Heart right ventricle (tissue), 16 donors: ENCODE measurements at regions not wholly inside any gene's neighbourhood (a gene's known extent, or its start where the extent isn't known, plus 50 kb on each side); places are given as distances from the start of the nearest gene placed in this dataset.
"Not testable (repeated sequence)": the region's sequence is repeated elsewhere in the genome, so short reads cannot be mapped to it uniquely, and the experiment has no call there.

ENCODE experiments used
- ATAC-seq, 8 donors: fragments of 200-7000 bp; cut with Tn5 transposase; one replicate each; pipeline ENCODE4 v1.9.1; 2020; ENCODE audit warnings: mild to moderate bottlenecking in 8 of 8, moderate library complexity in 8 of 8, moderate number of reproducible peaks in 1 of 8
- DNase-seq, 2 donors: peaks; one replicate each; pipeline ENCODE4 v3.0.0-alpha.2; 2020
- H3K27ac ChIP-seq, 10 donors: fragments of 200-600 bp; sonication (generic) in 2 of 10; one replicate each; pipeline versions ENCODE4 v1.5.0 to v1.8.0; 2020 to 2022; ENCODE audit warnings: mild to moderate bottlenecking in 3 of 10
- H3K27me3 ChIP-seq, 7 donors: fragments of 200-600 bp; one replicate each; pipeline ENCODE4 v1.8.0; 2021 to 2022; ENCODE audit warnings: mild to moderate bottlenecking in 2 of 7
- H3K36me3 ChIP-seq, 9 donors: fragments of 200-600 bp; sonication (generic) in 1 of 9; one replicate each; pipeline versions ENCODE4 v1.5.0 to v1.8.0; 2020 to 2022; ENCODE audit warnings: mild to moderate bottlenecking in 2 of 9
- H3K4me1 ChIP-seq, 9 donors: fragments of 200-600 bp; sonication (generic) in 1 of 9; one replicate each; pipeline versions ENCODE4 v1.5.0 to v1.8.0; 2020 to 2022; ENCODE audit warnings: mild to moderate bottlenecking in 4 of 9
- H3K4me3 ChIP-seq, 10 donors: fragments of 200-600 bp; sonication (generic) in 2 of 10; one replicate each; pipeline versions ENCODE4 v1.5.0 to v1.8.0; 2020 to 2022; ENCODE audit warnings: mild to moderate bottlenecking in 7 of 10, moderate library complexity in 2 of 10
- H3K9me3 ChIP-seq, 11 donors: fragments of 200-600 bp in 10 of 11; sonication (generic) in 2 of 11; one replicate each; pipeline versions ENCODE4 v1.5.0 to v1.8.0; 2013 to 2022; ENCODE audit warnings: mild to moderate bottlenecking in 2 of 11, control low read depth in 1 of 11, moderate library complexity in 1 of 11
- WGBS, 2 donors: extraction: QIAGEN DNeasy Blood & Tissue Kit; methylation state at CpG; one replicate each; pipeline ENCODE4 v1.1.7; 2013; ENCODE audit warnings: inconsistent platforms in 1 of 2; 5-methylcytosine and 5-hydroxymethylcytosine counted together
- intact Hi-C, 10 donors: fragments of 100-400 bp; cut with DNase I; formaldehyde crosslinking; loops; one replicate each; pipeline versions ENCODE4 v1.11.1 to v1.14.2; 2022
- TF ChIP-seq, protein P1 (sequence below), 9 donors: fragments of 200-600 bp; sonication (generic) in 2 of 9; IDR thresholded peaks; one replicate each; pipeline versions ENCODE4 v1.5.0 to v1.8.0; 2021 to 2022; ENCODE audit warnings: antibody characterized with exemption in 9 of 9, mild to moderate bottlenecking in 5 of 9, moderate library complexity in 1 of 9
- donor health status: Arrhythmogenic right ventricular cardiomyopathy.
- donor health status: ischemic (EF 13 %, LVEDD 7.1; RV severe dilation, severe dysfunction).
- donor health status: healthy with polysubstance abuse.
- donor health status: DM: no; HTN: yes; CAD: no.
- donor health status: DM: no; HTN: no; CAD: no.
- donor health status: ischemic (EF 25% LVEDD 6.9; RV normal size, moderate dysfunction).
- donor health status: ischemic (EF 25% LVEDD 5.7; RV mildly dilated, moderate dysfunction).
- donor health status: healthy.
- donor health status: DM: yes; HTN: yes; CAD: no.
- donor health status: Ischemic cardiomyopathy.
- donor health status: ischemic (EF 35%, LVEDD 5.7; RV mildly dilated, moderate dysfunction).
- donor health status: nonischemic (EF 11% LVEDD 7.7; RV severe dilation, severe dysfunction).
- donor health status: DM: yes; HTN: yes; CAD: no.
- donor health status: PGD.
- donor health status: ischemic (EF 29% LVEDD 5.4; RV normal size, mild dysfunction).
- donor health status: nonischemic (EF 23%, LVEDD 6.1; RV moderate dilation, normal function).

DNA sequence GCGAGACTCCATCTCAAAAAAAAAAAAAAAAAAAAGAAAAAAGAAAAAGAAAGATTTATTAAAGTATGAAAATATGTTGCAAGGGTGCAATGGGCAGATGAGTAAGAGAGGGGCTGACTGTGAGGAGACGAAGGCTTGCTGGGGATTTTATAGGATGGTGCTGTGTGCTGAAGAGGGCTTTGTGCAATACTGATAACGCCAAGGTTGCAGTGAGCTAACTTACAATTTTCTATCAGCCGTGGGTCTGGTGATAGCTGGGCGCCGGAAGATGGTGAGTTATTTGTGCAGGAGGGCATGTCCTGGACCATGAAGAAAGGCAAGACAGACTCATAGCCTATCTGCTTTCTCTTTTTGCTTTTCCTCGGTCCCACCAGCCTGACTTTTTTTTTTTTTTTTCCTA, 281.1 kb downstream of the MAP2K6 start:
- Histone ChIP-seq H3K27ac (no peak overlapping the region), H3K27me3 (no peaks in the 10 kb centered on the region)

DNA sequence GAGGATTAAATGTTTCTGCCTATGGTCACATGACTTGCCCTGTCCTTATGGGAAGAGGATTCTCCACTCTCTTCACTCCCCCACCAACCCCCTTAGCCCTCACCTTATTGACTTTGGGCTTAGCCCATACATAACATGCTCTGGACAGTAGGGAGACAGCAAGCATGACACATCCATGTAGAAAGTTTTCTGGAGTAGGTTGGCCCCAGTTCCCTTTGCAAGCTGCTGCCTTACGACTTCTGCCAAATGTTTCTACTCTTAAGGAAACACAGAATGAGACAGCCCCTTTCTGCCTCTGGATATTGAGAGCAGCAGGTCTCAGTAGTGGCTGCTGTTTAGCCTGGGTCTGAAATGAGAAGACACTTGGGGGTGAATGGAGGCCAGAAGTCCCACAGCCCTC, 282.2 kb downstream of the MAP2K6 start:
- H3K4me1 ChIP-seq: peaks cover 0 to 12% (median 2%) of the 10 kb centered on the region in 9 donors
- DNase-seq (no peak), ATAC-seq (peak in 5 of 8 donors; percentile 19 to 67 (median 47))
- no peak overlapping the region for H3K4me3 ChIP-seq
- WGBS, 2 donors: 28 to 32% methylated on average over 1 of the region's 1 CpG
- H3K27ac ChIP-seq: no peak overlapping the region
- no peaks in the 10 kb centered on the region for H3K27me3 ChIP-seq
- TF ChIP-seq, protein P1, sequence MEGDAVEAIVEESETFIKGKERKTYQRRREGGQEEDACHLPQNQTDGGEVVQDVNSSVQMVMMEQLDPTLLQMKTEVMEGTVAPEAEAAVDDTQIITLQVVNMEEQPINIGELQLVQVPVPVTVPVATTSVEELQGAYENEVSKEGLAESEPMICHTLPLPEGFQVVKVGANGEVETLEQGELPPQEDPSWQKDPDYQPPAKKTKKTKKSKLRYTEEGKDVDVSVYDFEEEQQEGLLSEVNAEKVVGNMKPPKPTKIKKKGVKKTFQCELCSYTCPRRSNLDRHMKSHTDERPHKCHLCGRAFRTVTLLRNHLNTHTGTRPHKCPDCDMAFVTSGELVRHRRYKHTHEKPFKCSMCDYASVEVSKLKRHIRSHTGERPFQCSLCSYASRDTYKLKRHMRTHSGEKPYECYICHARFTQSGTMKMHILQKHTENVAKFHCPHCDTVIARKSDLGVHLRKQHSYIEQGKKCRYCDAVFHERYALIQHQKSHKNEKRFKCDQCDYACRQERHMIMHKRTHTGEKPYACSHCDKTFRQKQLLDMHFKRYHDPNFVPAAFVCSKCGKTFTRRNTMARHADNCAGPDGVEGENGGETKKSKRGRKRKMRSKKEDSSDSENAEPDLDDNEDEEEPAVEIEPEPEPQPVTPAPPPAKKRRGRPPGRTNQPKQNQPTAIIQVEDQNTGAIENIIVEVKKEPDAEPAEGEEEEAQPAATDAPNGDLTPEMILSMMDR (IDR thresholded peaks at IDR 0.05): no peak
- intact Hi-C loops: loop anchor here in 1 of 10 donors (10.0 kb wide), 1 partner anchor 62 kb away; no protein-coding TSS in a partner anchor
- peaks cover 0 to 26% (median 6%) of the 10 kb centered on the region in 11 donors for H3K9me3 ChIP-seq
- no peaks in the 10 kb centered on the region for H3K36me3 ChIP-seq

More for the DNA sequence above, 281.1 kb downstream of the MAP2K6 start:
- Histone ChIP-seq H3K4me3 (no peak overlapping the region), H3K9me3 (peaks cover 0 to 26% (median 6%) of the 10 kb centered on the region in 11 donors), H3K36me3 (no peaks in the 10 kb centered on the region), H3K4me1 (peaks cover 0 to 12% (median 2%) of the 10 kb centered on the region in 9 donors)
- ATAC-seq: no peak
- DNase-seq: no peak
- TF ChIP-seq, protein P1 (IDR thresholded peaks at IDR 0.05): no peak
- 88 to 96% methylated on average over 6 to 7 of the region's 7 CpGs for WGBS, 2 donors
- intact Hi-C loops: loop anchor here in 1 of 10 donors (10.0 kb wide), 1 partner anchor 61 kb away; no protein-coding TSS in a partner anchor

DNA sequence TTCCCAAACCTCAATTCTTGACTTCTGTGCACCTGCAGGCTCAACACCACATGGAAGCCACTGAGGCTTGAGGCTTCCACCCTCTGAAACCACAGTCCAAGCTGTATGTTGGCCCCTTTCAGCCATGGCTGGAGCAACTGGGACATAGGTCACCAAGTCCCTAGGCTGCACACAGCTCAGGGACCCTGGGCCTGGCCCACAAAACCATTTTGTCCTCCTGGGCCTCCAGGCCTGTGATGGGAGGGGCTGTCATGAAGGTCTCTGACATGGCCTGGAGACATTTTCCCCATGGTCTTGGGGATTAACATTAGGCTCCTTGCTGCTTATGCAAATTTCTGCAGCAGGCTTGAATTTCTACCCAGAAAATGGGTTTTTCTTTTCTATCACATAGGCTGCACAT, 283.9 kb downstream of the MAP2K6 start:
- H3K36me3 ChIP-seq, ATAC-seq, H3K4me3 ChIP-seq, DNase-seq, H3K27ac ChIP-seq, H3K27me3 ChIP-seq: not testable (repeated sequence)
- intact Hi-C loops: loop anchor here in 1 of 10 donors (10.0 kb wide), 1 partner anchor 64 kb away; no protein-coding TSS in a partner anchor
- Histone ChIP-seq H3K4me1 (peaks cover 0 to 12% (median 2%) of the 10 kb centered on the region in 9 donors), H3K9me3 (peaks cover 0 to 26% (median 6%) of the 10 kb centered on the region in 11 donors)

DNA sequence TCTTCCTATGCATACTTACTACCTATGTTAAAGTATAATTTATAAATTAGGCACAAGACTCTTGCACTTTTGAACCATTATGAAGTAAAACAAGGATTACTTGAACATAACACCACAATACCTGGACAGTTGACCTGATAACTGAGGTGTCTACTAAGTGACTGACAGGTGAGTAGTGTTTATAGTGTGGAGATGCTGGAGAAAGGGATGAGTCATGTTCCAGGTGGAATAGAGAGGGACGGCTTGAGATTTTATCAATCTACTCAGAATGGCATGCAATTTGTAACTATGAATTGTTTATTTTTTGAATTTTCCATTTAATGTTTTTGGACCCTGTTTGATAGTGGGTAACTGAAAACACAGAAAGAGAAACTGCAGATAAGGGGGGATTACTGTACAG, 287.6 kb downstream of the MAP2K6 start:
- WGBS, 2 donors: 81 to 87% methylated on average over 1 of the region's 1 CpG
- intact Hi-C loops: no loop called here
- TF ChIP-seq, protein P1 (IDR thresholded peaks at IDR 0.05): no peak
- no peak overlapping the region for H3K27ac ChIP-seq
- H3K4me3 ChIP-seq: no peak overlapping the region
- H3K4me1 ChIP-seq: peaks cover 0 to 2% (median under 1%) of the 10 kb centered on the region in 9 donors
- peaks cover 0 to 26% (median 6%) of the 10 kb centered on the region in 11 donors for H3K9me3 ChIP-seq
- ATAC-seq (no peak), DNase-seq (no peak)
- no peaks in the 10 kb centered on the region for H3K27me3 ChIP-seq
- no peaks in the 10 kb centered on the region for H3K36me3 ChIP-seq

DNA sequence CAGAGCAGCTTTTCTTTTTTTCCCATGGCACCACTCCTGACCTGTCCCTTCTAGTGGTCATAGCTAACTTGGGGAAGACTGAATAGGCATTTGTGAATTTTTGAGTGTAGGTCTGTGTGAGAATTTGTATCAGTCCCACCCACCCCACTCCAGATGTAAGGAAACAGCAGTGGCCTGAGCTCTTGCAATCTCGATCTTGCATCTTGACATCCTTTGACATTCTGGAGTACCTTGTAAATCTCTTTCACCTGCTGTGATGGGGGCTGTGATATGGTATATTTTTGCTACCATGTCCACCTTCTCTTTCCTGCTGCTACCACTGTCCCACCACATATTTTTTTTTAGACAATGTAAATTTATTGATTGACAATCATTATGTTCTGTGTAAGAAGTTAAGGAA, 289.3 kb downstream of the MAP2K6 start:
- no peaks in the 10 kb centered on the region for H3K27me3 ChIP-seq

More for the DNA sequence above, 289.3 kb downstream of the MAP2K6 start:
- no peak overlapping the region for H3K4me3 ChIP-seq
- no peak for DNase-seq
- peaks cover 0 to 10% (median 2%) of the 10 kb centered on the region in 11 donors for H3K9me3 ChIP-seq
- intact Hi-C loops: no loop called here
- H3K36me3 ChIP-seq: no peaks in the 10 kb centered on the region
- ATAC-seq: no peak
- 62 to 73% methylated on average over 1 of the region's 1 CpG for WGBS, 2 donors
- H3K27ac ChIP-seq: no peak overlapping the region
- TF ChIP-seq, protein P1 (IDR thresholded peaks at IDR 0.05): no peak
- no peaks in the 10 kb centered on the region for H3K4me1 ChIP-seq
